ENCODE measurements at regions not wholly inside any gene's neighbourhood (a gene's known extent, or its start where the extent isn't known, plus 50 kb on each side); places are given as distances from the start of the nearest gene placed in this dataset.
"Not testable (repeated sequence)": the region's sequence is repeated elsewhere in the genome, so short reads cannot be mapped to it uniquely, and the experiment has no call there.

DNA sequence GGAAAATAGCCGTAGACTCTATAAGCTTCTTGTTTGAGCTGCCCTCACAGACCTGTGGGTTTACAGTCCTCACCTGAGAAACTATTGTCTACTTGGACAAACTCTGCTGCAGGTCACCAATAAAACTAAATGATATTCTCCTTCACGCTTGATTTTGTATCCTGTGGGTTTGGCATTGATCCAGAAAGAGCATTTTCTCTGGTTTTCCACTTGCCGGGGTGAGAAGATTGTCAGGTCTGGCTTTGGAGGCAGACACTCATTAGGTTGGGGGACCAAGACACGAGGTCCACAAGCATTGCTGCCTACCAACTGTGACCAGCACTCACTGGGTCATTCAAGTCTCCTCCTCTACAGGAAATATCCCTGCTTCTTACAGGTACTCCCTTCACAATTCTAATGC, 68.5 kb downstream of the CDC14C start:
- no peak for DNase-seq (ENCODE audit: low spot score)

DNA sequence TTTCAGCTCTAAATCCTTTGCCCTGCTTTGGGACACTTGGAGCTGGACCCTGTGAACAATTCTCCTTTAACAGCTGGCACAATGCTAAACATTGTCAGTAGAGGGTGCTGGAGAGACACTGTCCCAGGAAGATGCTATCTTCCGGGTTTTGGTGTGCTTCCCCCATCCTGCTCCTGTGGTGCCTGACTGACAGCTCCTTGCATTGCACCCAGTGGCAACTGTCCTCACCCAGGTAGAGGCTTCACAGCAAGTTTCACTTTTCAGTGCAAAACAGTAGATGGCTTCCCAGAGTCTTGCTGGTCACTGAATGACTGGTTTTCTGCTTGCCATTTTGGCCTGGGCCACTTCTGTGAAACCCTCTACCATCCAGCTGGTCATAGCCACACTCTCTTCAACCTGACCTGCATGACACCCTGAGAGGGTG, 77.3 kb downstream of the CDC14C start:
- DNase-seq (ENCODE audit: low spot score): peak; percentile 50

- DNase-seq (ENCODE audit: low spot score): no peak
Observed at GRCh38 chr7:49010717-49011116, 86.4 kb downstream of the CDC14C start.

GRCh38 chr7:49014870-49015269, 90.5 kb downstream of the CDC14C start:
- DNase-seq (ENCODE audit: low spot score): peak; percentile 24

GRCh38 chr7:49020145-49020544, 95.8 kb downstream of the CDC14C start:
- DNase-seq (ENCODE audit: low spot score): no peak

DNA sequence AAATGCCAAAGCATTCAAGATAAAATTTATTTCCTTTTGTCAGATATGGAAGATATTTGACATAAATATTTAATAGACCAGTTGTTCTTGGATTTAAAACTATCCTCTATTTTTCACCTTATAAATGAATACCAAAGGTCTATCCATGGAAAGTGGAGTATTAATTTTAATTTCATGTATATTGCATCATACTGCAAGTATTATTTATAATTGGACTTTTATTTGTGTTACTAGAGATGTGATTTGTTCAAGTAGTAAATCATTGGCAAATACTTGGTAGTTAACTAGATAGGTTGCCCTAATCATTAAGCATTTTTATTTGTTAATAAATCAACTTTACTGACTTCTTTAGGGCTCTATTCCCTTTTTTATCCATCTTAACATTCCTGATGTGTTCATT, 98.1 kb downstream of the CDC14C start:
- DNase-seq (ENCODE audit: low spot score): no peak

- no peak for DNase-seq (ENCODE audit: low spot score)
Observed at GRCh38 chr7:49023345-49024328, 99.3 kb downstream of the CDC14C start.

DNA sequence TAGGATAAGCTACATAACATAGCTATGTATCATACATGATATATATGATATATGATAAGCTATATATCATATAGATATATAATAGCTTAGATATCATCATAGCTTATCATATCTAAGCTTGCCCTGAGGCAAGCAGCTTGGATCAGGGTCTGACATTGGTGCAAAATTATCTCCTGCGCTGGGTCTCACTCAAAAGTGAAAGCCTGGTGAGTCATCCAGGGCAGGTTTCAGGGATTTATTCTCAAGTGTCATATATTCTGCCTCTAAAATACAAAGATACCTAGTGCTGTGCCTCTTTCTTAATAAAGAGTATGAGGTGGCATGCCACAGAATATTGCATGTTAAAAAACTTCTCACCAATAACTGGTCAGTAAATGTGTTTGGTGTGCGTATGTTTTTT, 105.9 kb downstream of the CDC14C start:
- DNase-seq (ENCODE audit: low spot score): no peak

- not testable (repeated sequence) for DNase-seq (ENCODE audit: low spot score)
Observed at GRCh38 chr7:49033140-49033539, 108.8 kb downstream of the CDC14C start.

DNA sequence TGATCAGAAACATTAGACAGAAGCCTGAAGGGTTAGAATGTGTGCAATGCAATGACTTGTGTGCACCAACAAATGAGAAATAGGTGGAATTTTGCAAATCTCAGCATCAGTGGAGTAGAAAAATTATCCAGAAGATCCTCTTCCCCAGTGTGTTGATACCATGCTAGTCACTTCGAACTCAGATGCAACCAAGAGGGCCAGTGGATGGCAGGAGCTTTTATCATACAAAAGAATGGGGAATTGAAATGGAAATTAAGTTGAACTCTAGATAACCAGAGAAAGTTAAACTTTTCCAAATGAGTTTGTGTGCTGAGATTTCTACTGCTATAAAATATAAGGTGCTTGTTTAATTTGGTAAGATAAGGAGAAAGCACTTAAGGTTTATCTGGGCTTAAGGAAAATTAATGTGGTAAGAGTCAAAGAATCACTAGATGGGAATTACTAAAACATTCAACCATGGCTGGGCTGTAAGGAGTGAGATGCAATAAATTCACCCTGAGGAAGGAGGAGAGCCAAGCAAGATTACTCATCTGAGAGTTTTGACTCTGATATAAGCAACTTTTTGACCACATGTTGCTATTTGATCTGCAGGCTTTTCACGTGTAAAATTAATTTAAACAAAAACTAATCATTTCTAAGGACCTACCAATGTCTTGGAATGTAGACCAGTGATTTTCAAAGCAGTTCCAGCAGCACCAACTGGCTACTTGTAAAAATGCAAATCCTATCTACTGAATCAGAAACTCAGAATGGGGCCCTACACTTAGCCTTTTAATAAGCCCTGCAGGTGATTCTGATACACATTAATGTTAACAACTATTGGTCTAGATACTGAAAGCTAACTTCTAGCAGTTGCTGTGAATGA, 113.2 kb downstream of the CDC14C start:
- no peak for DNase-seq (ENCODE audit: low spot score)

- no peak for DNase-seq (ENCODE audit: low spot score)
Observed at GRCh38 chr7:49038821-49039358, 114.5 kb downstream of the CDC14C start.

GRCh38 chr7:49060743-49061142, 136.4 kb downstream of the CDC14C start:
- DNase-seq (ENCODE audit: low spot score): no peak

GRCh38 chr7:49074538-49074937, 150.2 kb downstream of the CDC14C start:
- no peak for DNase-seq (ENCODE audit: low spot score)

DNA sequence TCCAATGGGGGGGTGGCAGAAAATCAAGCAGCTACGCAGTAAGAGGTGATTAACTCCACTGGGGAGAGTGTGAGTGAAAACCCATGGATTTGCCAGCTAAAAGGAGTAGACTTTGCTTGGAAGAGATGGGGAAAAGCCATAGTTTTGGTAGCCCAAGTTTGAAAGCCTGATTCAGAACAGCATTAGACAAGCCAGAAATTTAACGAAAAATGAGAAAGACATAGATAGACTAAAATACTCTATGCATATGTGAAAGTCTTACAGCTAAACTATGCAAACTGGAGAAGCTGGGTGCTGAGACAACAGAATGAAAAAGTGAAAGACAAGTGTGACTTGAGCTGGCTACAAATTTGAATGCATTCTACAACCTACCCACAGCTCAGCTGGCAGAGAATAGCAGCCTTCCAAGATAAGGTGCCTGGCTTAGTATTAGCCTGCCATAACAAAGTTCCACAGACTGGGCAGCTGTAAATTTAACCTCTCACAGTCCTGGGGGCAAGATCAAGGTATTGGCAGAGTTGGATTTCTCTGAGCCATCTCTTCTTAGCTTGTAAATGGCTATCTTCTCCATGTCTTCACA, 156.6 kb downstream of the CDC14C start:
- no peak for DNase-seq (ENCODE audit: low spot score)

DNA sequence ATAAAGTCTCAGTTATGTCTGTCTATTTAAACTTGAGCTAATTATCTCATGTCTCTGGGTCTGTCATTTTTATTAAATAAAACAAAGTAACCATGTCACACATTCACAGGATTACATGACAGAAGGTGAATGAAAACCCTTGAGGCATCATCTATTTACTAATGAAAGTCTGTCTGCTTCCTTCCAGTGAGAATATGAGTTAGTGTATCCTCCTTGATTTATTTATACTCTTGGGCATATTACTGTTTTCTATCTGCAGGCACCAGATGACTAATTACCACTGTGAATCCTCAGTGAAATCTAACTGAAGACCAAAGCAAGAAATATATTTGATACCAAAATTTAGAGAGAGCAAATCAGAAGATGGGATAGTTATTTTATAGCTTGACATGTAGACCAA, 163.7 kb downstream of the CDC14C start:
- no peak for DNase-seq (ENCODE audit: low spot score)

DNA sequence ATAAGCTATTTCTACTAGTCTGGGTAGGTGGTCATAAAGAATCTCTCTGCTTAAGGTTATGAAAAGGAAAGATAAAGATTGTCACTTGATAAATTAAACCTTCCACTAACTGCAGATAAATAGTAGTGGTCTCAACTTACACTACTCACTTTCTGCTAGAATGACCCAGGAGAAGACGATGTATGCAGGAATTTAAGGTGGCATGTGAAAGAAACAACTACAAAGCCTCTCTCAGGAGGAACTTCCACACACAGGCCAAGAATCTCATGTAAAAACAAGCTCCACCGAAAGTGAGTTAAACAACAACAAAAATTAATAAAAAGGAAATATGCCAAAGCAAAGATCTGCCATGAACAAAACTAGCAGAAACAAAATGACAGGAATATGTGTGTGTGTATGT, 165.4 kb downstream of the CDC14C start:
- no peak for DNase-seq (ENCODE audit: low spot score)

GRCh38 chr7:49091089-49091488, 166.7 kb downstream of the CDC14C start:
- no peak for DNase-seq (ENCODE audit: low spot score)

- no peak for DNase-seq (ENCODE audit: low spot score)
Observed at GRCh38 chr7:49091519-49091918, 167.2 kb downstream of the CDC14C start.

- no peak for DNase-seq (ENCODE audit: low spot score)
Observed at GRCh38 chr7:49093218-49093617, 168.9 kb downstream of the CDC14C start.

DNA sequence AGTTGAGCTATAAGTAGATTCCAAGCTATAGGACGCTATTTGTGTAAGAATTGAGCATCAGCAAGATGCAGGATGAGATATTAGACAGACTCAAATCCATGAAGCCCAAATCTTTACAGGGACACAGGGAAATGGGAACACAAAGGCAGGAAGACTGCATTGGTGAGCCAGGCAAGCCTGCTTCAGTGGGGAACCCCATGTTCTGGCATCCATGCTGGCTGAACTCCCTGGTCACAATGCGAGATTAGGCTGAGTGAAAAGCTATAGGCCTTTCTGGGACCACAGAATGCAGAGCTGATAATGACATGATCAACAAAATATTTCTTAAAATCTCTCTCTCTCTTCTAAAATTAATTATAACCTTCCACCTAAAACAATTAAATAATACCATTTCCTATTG, 170.5 kb downstream of the CDC14C start:
- DNase-seq (ENCODE audit: low spot score): no peak

DNA sequence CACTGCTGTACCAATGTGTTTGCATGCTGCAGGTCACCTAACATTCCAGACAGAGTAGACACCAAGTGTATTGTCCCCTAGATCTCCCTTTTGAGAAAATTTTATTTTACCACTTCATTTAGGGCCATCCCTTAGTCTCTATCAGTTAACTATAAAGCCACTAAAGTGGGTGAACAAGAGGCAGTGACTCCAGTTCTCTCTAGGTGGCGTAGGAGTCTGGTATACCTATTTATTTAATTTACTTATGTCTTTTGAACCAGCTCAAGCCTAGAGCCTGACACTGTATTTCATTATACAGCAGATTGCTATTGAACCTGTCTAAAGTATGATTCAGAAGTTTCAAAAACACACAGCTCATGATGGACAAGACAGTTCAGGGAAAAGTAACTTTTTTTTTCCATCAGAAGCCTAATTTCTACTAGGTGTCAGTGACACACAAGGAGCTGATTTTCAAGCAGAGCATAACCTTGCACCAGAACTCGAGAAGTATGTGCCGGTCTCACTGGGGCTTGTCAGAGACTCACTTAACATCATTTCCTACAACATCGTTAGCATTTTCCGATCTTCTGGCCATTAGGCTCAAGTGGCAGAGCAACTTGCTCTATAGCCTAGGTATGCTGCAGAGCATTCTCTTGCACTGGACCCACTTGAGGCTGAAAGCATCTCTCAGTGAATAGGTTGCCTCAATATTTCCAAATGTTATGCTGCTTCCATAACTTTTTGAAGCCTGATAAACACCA, 175.4 kb downstream of the CDC14C start:
- DNase-seq (ENCODE audit: low spot score): no peak
